GM12878 (cell line): ENCODE measurements at regions not wholly inside any gene's neighbourhood (a gene's known extent, or its start where the extent isn't known, plus 50 kb on each side); places are given as distances from the start of the nearest gene placed in this dataset.

ENCODE experiments used
- ATAC-seq: fragments of 200-7000 bp; cut with Tn5 transposase; 3 replicates; pipeline ENCODE4 v1.9.1; 2020; ENCODE audit warnings: mild to moderate bottlenecking, moderate library complexity
- BruUV-seq: library from RNA; stranded (reverse); fragments of 400-500 nt; replicated peaks from 2 replicates; lab custom pipeline; 2021; lab: Mats Ljungman, UMichigan
- CTCF ChIA-PET: fragments of 300-600 bp; sonication (Branson Sonifier 250); formaldehyde crosslinking; extraction: SDS; loops from one replicate; lab custom pipeline; 2021; ENCODE audit warnings: inconsistent platforms; lab: Yijun Ruan, JAX
- POLR2A ChIA-PET: fragments of 350-600 bp; formaldehyde crosslinking; extraction: SDS; loops from one replicate; lab custom pipeline; 2021; ENCODE audit warnings: inconsistent platforms; lab: Charles Lee
- RAD21 ChIA-PET: fragments of 300-600 bp; sonication (Branson Sonifier 250); formaldehyde crosslinking; loops from one replicate; lab custom pipeline; 2023; ENCODE audit warnings: antibody characterized with exemption; ENCODE audit not compliant: unreplicated experiment; lab: Charles Lee
- SMC1A ChIA-PET: fragments of 300-600 bp; sonication (Branson Sonifier 250); formaldehyde crosslinking; loops from one replicate; lab custom pipeline; 2023; ENCODE audit not compliant: unreplicated experiment, uncharacterized antibody; lab: Charles Lee
- DNase-seq: peaks from one replicate; pipeline ENCODE4 v3.0.0-alpha.2; 2011; ENCODE audit warnings: low read depth, low spot score
- FAIRE-seq: peaks from 3 replicates; lab custom pipeline; 2011; peaks lifted over from hg19 to GRCh38; lab: Jason Lieb, UNC
- H2AFZ ChIP-seq: 2 replicates; pipeline ENCODE4 v1.6.0; 2011; ENCODE audit warnings: low read depth, low read length, control low read depth; ENCODE audit not compliant: control insufficient read depth
- H3K27ac ChIP-seq: 2 replicates; pipeline ENCODE4 v1.5.1; 2011; ENCODE audit warnings: control low read depth; ENCODE audit not compliant: control insufficient read depth, insufficient read depth
- H3K27me3 ChIP-seq, 2 experiments: replicated peaks in 1 of 2; 2 replicates each; pipeline versions ENCODE4 v1.6.0 to v1.6.1; 2011; ENCODE audit warnings: low read length in 1 of 2; ENCODE audit not compliant: control insufficient read depth in 2 of 2, insufficient read depth in 2 of 2
- H3K36me3 ChIP-seq, 2 experiments: 2 replicates each; pipeline ENCODE4 v1.5.1; 2011; ENCODE audit warnings: low read length in 1 of 2; ENCODE audit not compliant: control insufficient read depth in 2 of 2, insufficient read depth in 2 of 2
- H3K4me1 ChIP-seq: 2 replicates; pipeline ENCODE4 v1.6.1; 2011; ENCODE audit warnings: mild to moderate bottlenecking, low read length, moderate library complexity, mixed read lengths; ENCODE audit not compliant: control insufficient read depth, insufficient read depth
- H3K4me2 ChIP-seq: 2 replicates; pipeline ENCODE4 v1.6.0; 2011; ENCODE audit warnings: control low read depth; ENCODE audit not compliant: control insufficient read depth, insufficient read depth
- H3K4me3 ChIP-seq: fragments of 200-600 bp; sonication (generic); 2 replicates; pipeline ENCODE4 v1.5.1; 2016
- H3K79me2 ChIP-seq: 2 replicates; pipeline ENCODE4 v1.6.0; 2011; ENCODE audit warnings: low read length; ENCODE audit not compliant: control insufficient read depth, insufficient read depth
- H3K9ac ChIP-seq: 2 replicates; pipeline ENCODE4 v1.8.0; 2011; ENCODE audit warnings: low read length, control low read depth, mixed read lengths; ENCODE audit not compliant: control insufficient read depth, insufficient read depth
- H3K9me3 ChIP-seq: replicated peaks from 3 replicates; pipeline ENCODE4 v1.5.1; 2011; ENCODE audit warnings: mild to moderate bottlenecking, low read length; ENCODE audit not compliant: control insufficient read depth, insufficient read depth
- H4K20me1 ChIP-seq: 2 replicates; pipeline ENCODE4 v1.6.0; 2011; ENCODE audit not compliant: control insufficient read depth, insufficient read depth
- CREB1 ChIP-seq: IDR thresholded peaks from 2 replicates; pipeline ENCODE4 v1.6.1; 2012; ENCODE audit warnings: low read depth, mild to moderate bottlenecking, inconsistent platforms
- HDAC6 ChIP-seq: fragments of 200-600 bp; sonication (generic); IDR thresholded peaks from one replicate; pipeline ENCODE4 v1.8.0; 2017; ENCODE audit warnings: antibody characterized with exemption; ENCODE audit not compliant: unreplicated experiment
- LARP7 ChIP-seq: fragments of 450-650 bp; IDR thresholded peaks from 2 replicates; pipeline ENCODE4 v1.6.1; 2017; ENCODE audit warnings: mild to moderate bottlenecking
- MEF2A ChIP-seq: IDR thresholded peaks from 2 replicates; pipeline ENCODE4 v1.6.1; 2011; ENCODE audit warnings: low read depth, mild to moderate bottlenecking, low read length, moderate library complexity; ENCODE audit not compliant: insufficient read depth
- POU2F2 ChIP-seq: IDR thresholded peaks from 3 replicates; pipeline ENCODE4 v1.6.1; 2011; ENCODE audit warnings: low read depth, mild to moderate bottlenecking, low read length, borderline replicate concordance
- WRNIP1 ChIP-seq: IDR thresholded peaks from 2 replicates; pipeline ENCODE4 v1.6.1; 2011; ENCODE audit warnings: low read depth, low read length, improper control_type of control experiment, borderline replicate concordance
- ZBED1 ChIP-seq: IDR thresholded peaks from 2 replicates; pipeline ENCODE4 v1.6.1; 2016; ENCODE audit warnings: borderline replicate concordance
- ZNF24 ChIP-seq: fragments of 450-650 bp; IDR thresholded peaks from 2 replicates; pipeline ENCODE4 v1.6.1; 2017; ENCODE audit warnings: antibody characterized with exemption, mild to moderate bottlenecking
- ZNF274 ChIP-seq: IDR thresholded peaks from one replicate; pipeline ENCODE4 v1.8.0; 2011; ENCODE audit not compliant: insufficient read length, insufficient read depth
- WGBS: methylation state at CpG from one replicate; pipeline ENCODE4 v1.1.6; 2016; ENCODE audit warnings: low lambda C conversion rate; ENCODE audit not compliant: insufficient replicate concordance, insufficient coverage; ENCODE audit errors: missing lambda C conversion rate; 5-methylcytosine and 5-hydroxymethylcytosine counted together
- in situ Hi-C: fragments of 300-500 bp; cut with MboI; formaldehyde crosslinking; loops from 9 replicates; pipeline ENCODE4 v1.14.3; 2018; ENCODE audit warnings: mixed read lengths
- intact Hi-C: fragments of 100-400 bp; cut with micrococcal nuclease; formaldehyde crosslinking; loops from one replicate; pipeline ENCODE4 v1.14.2; 2022; ENCODE audit not compliant: unreplicated experiment
- TF ChIP-seq, protein P1 (sequence below): IDR thresholded peaks from 2 replicates; pipeline ENCODE4 v1.6.1; 2011; ENCODE audit warnings: borderline replicate concordance, low read depth, mild to moderate bottlenecking, moderate library complexity, mixed read lengths, low read length; ENCODE audit not compliant: insufficient read depth; ENCODE audit errors: extremely low read length
- TF ChIP-seq, protein P2 (sequence below): IDR thresholded peaks from 2 replicates; pipeline ENCODE4 v1.6.1; 2012; ENCODE audit warnings: mild to moderate bottlenecking, low read depth, low read length

DNA sequence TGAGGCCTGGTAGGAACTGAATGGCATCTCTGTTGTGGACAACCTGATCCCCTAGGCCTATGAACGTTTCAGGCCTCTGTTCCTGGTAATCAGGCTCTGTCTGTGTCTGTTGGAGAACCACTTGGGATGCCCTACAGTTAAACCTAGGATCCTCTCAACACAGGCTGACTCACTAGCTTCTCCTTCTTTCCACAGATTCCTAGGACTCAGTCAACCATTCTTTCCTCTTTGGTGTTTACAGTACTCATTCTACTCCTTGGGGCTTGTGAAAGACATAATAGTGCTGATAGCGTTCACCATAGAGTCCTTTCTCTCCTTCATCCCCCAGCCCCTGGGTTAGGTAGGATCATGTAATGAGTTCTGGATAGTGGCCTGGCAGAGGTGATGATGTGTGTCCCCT is 544.3 kb downstream of the METTL4 start:
- Histone ChIP-seq H3K4me2 (no peak overlapping the region), H3K79me2 (no peaks in the 10 kb centered on the region), H3K9me3 (no peaks in the 10 kb centered on the region), H3K4me3 (no peak overlapping the region), H3K9ac (no peak overlapping the region), H3K36me3 (no peaks in the 10 kb centered on the region), H2AFZ (no peak overlapping the region), H3K27ac (no peak overlapping the region), H4K20me1 (no peaks in the 10 kb centered on the region), H3K4me1 (no peaks in the 10 kb centered on the region), H3K27me3 (no peaks in the 10 kb centered on the region)
- FAIRE-seq (no peak), DNase-seq (no peak), ATAC-seq (no peak)
- WGBS = 0% methylated on average over 2 of the region's 2 CpGs
- TF ChIP-seq, protein P1, sequence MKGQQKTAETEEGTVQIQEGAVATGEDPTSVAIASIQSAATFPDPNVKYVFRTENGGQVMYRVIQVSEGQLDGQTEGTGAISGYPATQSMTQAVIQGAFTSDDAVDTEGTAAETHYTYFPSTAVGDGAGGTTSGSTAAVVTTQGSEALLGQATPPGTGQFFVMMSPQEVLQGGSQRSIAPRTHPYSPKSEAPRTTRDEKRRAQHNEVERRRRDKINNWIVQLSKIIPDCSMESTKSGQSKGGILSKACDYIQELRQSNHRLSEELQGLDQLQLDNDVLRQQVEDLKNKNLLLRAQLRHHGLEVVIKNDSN = no peak
- TF ChIP-seq ZNF274 (no peak), LARP7 (no peak), CREB1 (no peak)
- BruUV-seq = no TSS peak
- POLR2A ChIA-PET = no interaction called here
- RAD21 ChIA-PET = no interaction called here
- intact Hi-C loops = no loop called here
- SMC1A ChIA-PET = no interaction called here
- in situ Hi-C loops = no loop called here
- CTCF ChIA-PET = no interaction called here

DNA sequence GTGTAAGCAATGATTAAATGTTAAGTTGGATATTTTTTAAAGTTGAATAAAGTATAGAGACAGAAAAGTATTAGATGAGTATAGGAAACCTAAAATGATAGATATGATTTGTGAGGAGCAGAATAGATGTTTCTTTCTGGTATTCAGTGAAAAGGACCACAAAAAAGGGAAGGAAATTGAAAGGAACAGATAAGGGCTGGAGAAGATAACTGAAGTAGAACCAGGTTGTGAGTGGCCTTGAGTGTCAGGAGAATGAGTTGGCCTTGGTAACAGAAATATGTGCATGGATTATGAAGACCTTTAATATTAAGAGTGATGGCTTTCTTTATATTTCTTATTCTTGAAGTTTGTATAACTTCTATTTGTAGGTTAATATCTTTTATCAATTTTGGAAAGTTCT is 543.5 kb downstream of the METTL4 start:
- Histone ChIP-seq H3K4me2 (no peak overlapping the region), H4K20me1 (no peaks in the 10 kb centered on the region), H3K9ac (no peak overlapping the region), H3K79me2 (no peaks in the 10 kb centered on the region), H3K9me3 (no peaks in the 10 kb centered on the region), H3K27ac (no peak overlapping the region), H2AFZ (no peak overlapping the region), H3K27me3 (no peaks in the 10 kb centered on the region), H3K4me1 (no peaks in the 10 kb centered on the region), H3K4me3 (no peak overlapping the region), H3K36me3 (no peaks in the 10 kb centered on the region)
- ChIA-PET RAD21 (no interaction called here), SMC1A (interaction anchor here (0.6 kb wide), 1 partner anchor 1455 kb away, joined by 6 read pairs; no protein-coding TSS in a partner anchor), POLR2A (no interaction called here), CTCF (no interaction called here)
- intact Hi-C loops (no loop called here), in situ Hi-C loops (no loop called here)
- FAIRE-seq (no peak), DNase-seq (no peak), ATAC-seq (no peak)
- no peak for TF ChIP-seq ZNF24
- TF ChIP-seq, protein P2, sequence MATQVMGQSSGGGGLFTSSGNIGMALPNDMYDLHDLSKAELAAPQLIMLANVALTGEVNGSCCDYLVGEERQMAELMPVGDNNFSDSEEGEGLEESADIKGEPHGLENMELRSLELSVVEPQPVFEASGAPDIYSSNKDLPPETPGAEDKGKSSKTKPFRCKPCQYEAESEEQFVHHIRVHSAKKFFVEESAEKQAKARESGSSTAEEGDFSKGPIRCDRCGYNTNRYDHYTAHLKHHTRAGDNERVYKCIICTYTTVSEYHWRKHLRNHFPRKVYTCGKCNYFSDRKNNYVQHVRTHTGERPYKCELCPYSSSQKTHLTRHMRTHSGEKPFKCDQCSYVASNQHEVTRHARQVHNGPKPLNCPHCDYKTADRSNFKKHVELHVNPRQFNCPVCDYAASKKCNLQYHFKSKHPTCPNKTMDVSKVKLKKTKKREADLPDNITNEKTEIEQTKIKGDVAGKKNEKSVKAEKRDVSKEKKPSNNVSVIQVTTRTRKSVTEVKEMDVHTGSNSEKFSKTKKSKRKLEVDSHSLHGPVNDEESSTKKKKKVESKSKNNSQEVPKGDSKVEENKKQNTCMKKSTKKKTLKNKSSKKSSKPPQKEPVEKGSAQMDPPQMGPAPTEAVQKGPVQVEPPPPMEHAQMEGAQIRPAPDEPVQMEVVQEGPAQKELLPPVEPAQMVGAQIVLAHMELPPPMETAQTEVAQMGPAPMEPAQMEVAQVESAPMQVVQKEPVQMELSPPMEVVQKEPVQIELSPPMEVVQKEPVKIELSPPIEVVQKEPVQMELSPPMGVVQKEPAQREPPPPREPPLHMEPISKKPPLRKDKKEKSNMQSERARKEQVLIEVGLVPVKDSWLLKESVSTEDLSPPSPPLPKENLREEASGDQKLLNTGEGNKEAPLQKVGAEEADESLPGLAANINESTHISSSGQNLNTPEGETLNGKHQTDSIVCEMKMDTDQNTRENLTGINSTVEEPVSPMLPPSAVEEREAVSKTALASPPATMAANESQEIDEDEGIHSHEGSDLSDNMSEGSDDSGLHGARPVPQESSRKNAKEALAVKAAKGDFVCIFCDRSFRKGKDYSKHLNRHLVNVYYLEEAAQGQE = no peak
- TF ChIP-seq POU2F2 = no peak
- no peak for TF ChIP-seq MEF2A
- TF ChIP-seq WRNIP1 = no peak
- TF ChIP-seq ZBED1 = no peak
- TF ChIP-seq HDAC6 = no peak
- BruUV-seq = no TSS peak
